T-helper 2 cell treated with Interferon-gamma antibody and Interleukin-4, amounts not matched to agents 5 μg/mL and 100 μg/mL, for 36 hours (primary cell): ENCODE measurements at regions not wholly inside any gene's neighbourhood (a gene's known extent, or its start where the extent isn't known, plus 50 kb on each side); places are given as distances from the start of the nearest gene placed in this dataset.

Experiments
- DNase-seq: peaks from one replicate; pipeline ENCODE4 v3.0.0; 2021; ENCODE audit warnings: low spot score
- H3K27ac Mint-ChIP-seq: one replicate; pipeline ENCODE4 v1.8.0; 2021; ENCODE audit warnings: mild to moderate bottlenecking, mixed read lengths
- H3K27me3 Mint-ChIP-seq: one replicate; pipeline ENCODE4 v1.8.0; 2021; ENCODE audit warnings: low read depth, mixed read lengths
- H3K36me3 Mint-ChIP-seq: one replicate; pipeline ENCODE4 v1.8.0; 2021; ENCODE audit warnings: low read depth, mixed read lengths
- H3K4me1 Mint-ChIP-seq: one replicate; pipeline ENCODE4 v1.8.0; 2021; ENCODE audit warnings: low read depth, mixed read lengths
- H3K4me3 Mint-ChIP-seq: one replicate; pipeline ENCODE4 v1.8.0; 2022; ENCODE audit warnings: mild to moderate bottlenecking, moderate library complexity, mixed read lengths
- H3K9me3 Mint-ChIP-seq: one replicate; pipeline ENCODE4 v1.8.0; 2021; ENCODE audit warnings: mixed read lengths

- H3K4me1 Mint-ChIP-seq = peaks cover 55% of the 10 kb centered on the region
- DNase-seq = no peak
- peaks cover 33% of the 10 kb centered on the region for H3K9me3 Mint-ChIP-seq
- no peak overlapping the region for H3K4me3 Mint-ChIP-seq
- no peaks in the 10 kb centered on the region for H3K27me3 Mint-ChIP-seq
- H3K27ac Mint-ChIP-seq = no peak overlapping the region
- peaks cover 50% of the 10 kb centered on the region for H3K36me3 Mint-ChIP-seq
These were observed 345.5 kb upstream of the PTGER4 start for GRCh38 chr5:40334242-40334635.

GRCh38 chr5:40333459-40334241, 346.1 kb upstream of the PTGER4 start:
- Mint-ChIP-seq H3K9me3 (peaks cover 33% of the 10 kb centered on the region), H3K36me3 (peaks cover 49% of the 10 kb centered on the region), H3K4me3 (no peak overlapping the region), H3K4me1 (peaks cover 49% of the 10 kb centered on the region), H3K27me3 (no peaks in the 10 kb centered on the region), H3K27ac (peak overlapping the region; percentile 52)
- DNase-seq = peak; percentile 32

- Mint-ChIP-seq H3K9me3 (peaks cover 32% of the 10 kb centered on the region), H3K27ac (peak overlapping the region; percentile 52)
These were observed 346.7 kb upstream of the PTGER4 start for GRCh38 chr5:40332970-40333369.

GRCh38 chr5:40331616-40332015, 348.1 kb upstream of the PTGER4 start:
- DNase-seq = no peak
- Mint-ChIP-seq H3K9me3 (peaks cover 37% of the 10 kb centered on the region), H3K4me1 (peaks cover 30% of the 10 kb centered on the region), H3K27ac (no peak overlapping the region), H3K27me3 (no peaks in the 10 kb centered on the region), H3K36me3 (peaks cover 43% of the 10 kb centered on the region), H3K4me3 (no peak overlapping the region)

More at GRCh38 chr5:40332970-40333369, 346.7 kb upstream of the PTGER4 start:
- H3K4me1 Mint-ChIP-seq = peaks cover 43% of the 10 kb centered on the region
- H3K27me3 Mint-ChIP-seq = no peaks in the 10 kb centered on the region
- H3K4me3 Mint-ChIP-seq = no peak overlapping the region
- peaks cover 48% of the 10 kb centered on the region for H3K36me3 Mint-ChIP-seq
- no peak for DNase-seq

- DNase-seq = no peak
- Mint-ChIP-seq H3K4me1 (peaks cover 21% of the 10 kb centered on the region), H3K9me3 (peaks cover 15% of the 10 kb centered on the region), H3K27ac (no peak overlapping the region), H3K27me3 (no peaks in the 10 kb centered on the region), H3K36me3 (peaks cover 14% of the 10 kb centered on the region), H3K4me3 (no peak overlapping the region)
These were observed 358.2 kb upstream of the PTGER4 start for GRCh38 chr5:40321514-40321913.

- H3K4me3 Mint-ChIP-seq = no peak overlapping the region
- no peak overlapping the region for H3K27ac Mint-ChIP-seq
- H3K9me3 Mint-ChIP-seq = no peaks in the 10 kb centered on the region
- H3K27me3 Mint-ChIP-seq = no peaks in the 10 kb centered on the region
- DNase-seq = no peak
- peaks cover 1% of the 10 kb centered on the region for H3K36me3 Mint-ChIP-seq
- peaks cover 11% of the 10 kb centered on the region for H3K4me1 Mint-ChIP-seq
These were observed 361.3 kb upstream of the PTGER4 start for GRCh38 chr5:40318395-40318794.

GRCh38 chr5:40317023-40317422, 362.7 kb upstream of the PTGER4 start:
- DNase-seq = no peak
- Mint-ChIP-seq H3K27ac (no peak overlapping the region), H3K9me3 (peaks cover 3% of the 10 kb centered on the region), H3K36me3 (no peaks in the 10 kb centered on the region), H3K27me3 (no peaks in the 10 kb centered on the region), H3K4me1 (peaks cover 10% of the 10 kb centered on the region), H3K4me3 (no peak overlapping the region)

- H3K27me3 Mint-ChIP-seq = no peaks in the 10 kb centered on the region
- no peak for DNase-seq
- H3K9me3 Mint-ChIP-seq = peaks cover 5% of the 10 kb centered on the region
- H3K27ac Mint-ChIP-seq = no peak overlapping the region
- H3K36me3 Mint-ChIP-seq = peaks cover 1% of the 10 kb centered on the region
- H3K4me3 Mint-ChIP-seq = no peak overlapping the region
- peaks cover 13% of the 10 kb centered on the region for H3K4me1 Mint-ChIP-seq
These were observed 364.6 kb upstream of the PTGER4 start for GRCh38 chr5:40315126-40315525.

GRCh38 chr5:40314275-40314674, 365.4 kb upstream of the PTGER4 start:
- H3K36me3 Mint-ChIP-seq = peaks cover 3% of the 10 kb centered on the region
- H3K9me3 Mint-ChIP-seq = peaks cover 11% of the 10 kb centered on the region
- DNase-seq = no peak
- no peaks in the 10 kb centered on the region for H3K27me3 Mint-ChIP-seq
- no peak overlapping the region for H3K27ac Mint-ChIP-seq
- H3K4me3 Mint-ChIP-seq = no peak overlapping the region
- H3K4me1 Mint-ChIP-seq = peaks cover 13% of the 10 kb centered on the region

- Mint-ChIP-seq H3K4me3 (no peak overlapping the region), H3K9me3 (peaks cover 11% of the 10 kb centered on the region), H3K27ac (no peak overlapping the region), H3K27me3 (no peaks in the 10 kb centered on the region), H3K4me1 (peaks cover 23% of the 10 kb centered on the region), H3K36me3 (peaks cover 6% of the 10 kb centered on the region)
- DNase-seq = no peak
These were observed 367.5 kb upstream of the PTGER4 start for GRCh38 chr5:40312205-40312604.

GRCh38 chr5:40309851-40310250, 369.9 kb upstream of the PTGER4 start:
- Mint-ChIP-seq H3K27me3 (no peaks in the 10 kb centered on the region), H3K4me1 (peaks cover 21% of the 10 kb centered on the region), H3K9me3 (peaks cover 14% of the 10 kb centered on the region), H3K27ac (no peak overlapping the region), H3K4me3 (no peak overlapping the region), H3K36me3 (peaks cover 10% of the 10 kb centered on the region)
- no peak for DNase-seq

GRCh38 chr5:40308867-40309266, 370.8 kb upstream of the PTGER4 start:
- H3K27me3 Mint-ChIP-seq = no peaks in the 10 kb centered on the region
- peaks cover 21% of the 10 kb centered on the region for H3K9me3 Mint-ChIP-seq
- H3K27ac Mint-ChIP-seq = no peak overlapping the region
- H3K4me3 Mint-ChIP-seq = no peak overlapping the region
- no peak for DNase-seq
- peaks cover 21% of the 10 kb centered on the region for H3K4me1 Mint-ChIP-seq
- peaks cover 10% of the 10 kb centered on the region for H3K36me3 Mint-ChIP-seq

GRCh38 chr5:40307920-40308319, 371.8 kb upstream of the PTGER4 start:
- Mint-ChIP-seq H3K9me3 (peaks cover 21% of the 10 kb centered on the region), H3K4me3 (no peak overlapping the region), H3K36me3 (peaks cover 12% of the 10 kb centered on the region), H3K27me3 (no peaks in the 10 kb centered on the region), H3K4me1 (peaks cover 21% of the 10 kb centered on the region), H3K27ac (no peak overlapping the region)
- DNase-seq = peak; percentile 22

- Mint-ChIP-seq H3K27ac (no peak overlapping the region), H3K4me1 (peaks cover 18% of the 10 kb centered on the region), H3K36me3 (peaks cover 12% of the 10 kb centered on the region), H3K4me3 (no peak overlapping the region), H3K27me3 (no peaks in the 10 kb centered on the region), H3K9me3 (peaks cover 24% of the 10 kb centered on the region)
- no peak for DNase-seq
These were observed 372.7 kb upstream of the PTGER4 start for GRCh38 chr5:40306869-40307487.
